GM12878 (cell line): ENCODE measurements at regions not wholly inside any gene's neighbourhood (a gene's known extent, or its start where the extent isn't known, plus 50 kb on each side); places are given as distances from the start of the nearest gene placed in this dataset.

Source experiments
- ATAC-seq: fragments of 200-7000 bp; cut with Tn5 transposase; 3 replicates; pipeline ENCODE4 v1.9.1; 2020; ENCODE audit warnings: mild to moderate bottlenecking, moderate library complexity
- BruUV-seq: library from RNA; stranded (reverse); fragments of 400-500 nt; replicated peaks from 2 replicates; lab custom pipeline; 2021; lab: Mats Ljungman, UMichigan
- CTCF ChIA-PET: fragments of 300-600 bp; sonication (Branson Sonifier 250); formaldehyde crosslinking; extraction: SDS; loops from one replicate; lab custom pipeline; 2021; ENCODE audit warnings: inconsistent platforms; lab: Yijun Ruan, JAX
- POLR2A ChIA-PET: fragments of 350-600 bp; formaldehyde crosslinking; extraction: SDS; loops from one replicate; lab custom pipeline; 2021; ENCODE audit warnings: inconsistent platforms; lab: Charles Lee
- RAD21 ChIA-PET: fragments of 300-600 bp; sonication (Branson Sonifier 250); formaldehyde crosslinking; loops from one replicate; lab custom pipeline; 2023; ENCODE audit warnings: antibody characterized with exemption; ENCODE audit not compliant: unreplicated experiment; lab: Charles Lee
- SMC1A ChIA-PET: fragments of 300-600 bp; sonication (Branson Sonifier 250); formaldehyde crosslinking; loops from one replicate; lab custom pipeline; 2023; ENCODE audit not compliant: unreplicated experiment, uncharacterized antibody; lab: Charles Lee
- DNase-seq: peaks from one replicate; pipeline ENCODE4 v3.0.0-alpha.2; 2011; ENCODE audit warnings: low read depth, low spot score
- FAIRE-seq: peaks from 3 replicates; lab custom pipeline; 2011; peaks lifted over from hg19 to GRCh38; lab: Jason Lieb, UNC
- H2AFZ ChIP-seq: 2 replicates; pipeline ENCODE4 v1.6.0; 2011; ENCODE audit warnings: low read depth, low read length, control low read depth; ENCODE audit not compliant: control insufficient read depth
- H3K27ac ChIP-seq: 2 replicates; pipeline ENCODE4 v1.5.1; 2011; ENCODE audit warnings: control low read depth; ENCODE audit not compliant: control insufficient read depth, insufficient read depth
- H3K27me3 ChIP-seq, 2 experiments: replicated peaks in 1 of 2; 2 replicates each; pipeline versions ENCODE4 v1.6.0 to v1.6.1; 2011; ENCODE audit warnings: low read length in 1 of 2; ENCODE audit not compliant: control insufficient read depth in 2 of 2, insufficient read depth in 2 of 2
- H3K36me3 ChIP-seq, 2 experiments: 2 replicates each; pipeline ENCODE4 v1.5.1; 2011; ENCODE audit warnings: low read length in 1 of 2; ENCODE audit not compliant: control insufficient read depth in 2 of 2, insufficient read depth in 2 of 2
- H3K4me1 ChIP-seq: 2 replicates; pipeline ENCODE4 v1.6.1; 2011; ENCODE audit warnings: mild to moderate bottlenecking, low read length, moderate library complexity, mixed read lengths; ENCODE audit not compliant: control insufficient read depth, insufficient read depth
- H3K4me2 ChIP-seq: 2 replicates; pipeline ENCODE4 v1.6.0; 2011; ENCODE audit warnings: control low read depth; ENCODE audit not compliant: control insufficient read depth, insufficient read depth
- H3K4me3 ChIP-seq: fragments of 200-600 bp; sonication (generic); 2 replicates; pipeline ENCODE4 v1.5.1; 2016
- H3K79me2 ChIP-seq: 2 replicates; pipeline ENCODE4 v1.6.0; 2011; ENCODE audit warnings: low read length; ENCODE audit not compliant: control insufficient read depth, insufficient read depth
- H3K9ac ChIP-seq: 2 replicates; pipeline ENCODE4 v1.8.0; 2011; ENCODE audit warnings: low read length, control low read depth, mixed read lengths; ENCODE audit not compliant: control insufficient read depth, insufficient read depth
- H3K9me3 ChIP-seq: replicated peaks from 3 replicates; pipeline ENCODE4 v1.5.1; 2011; ENCODE audit warnings: mild to moderate bottlenecking, low read length; ENCODE audit not compliant: control insufficient read depth, insufficient read depth
- H4K20me1 ChIP-seq: 2 replicates; pipeline ENCODE4 v1.6.0; 2011; ENCODE audit not compliant: control insufficient read depth, insufficient read depth
- ATF3 ChIP-seq: IDR thresholded peaks from 2 replicates; pipeline ENCODE4 v1.6.1; 2011; ENCODE audit warnings: low read depth, mild to moderate bottlenecking, low read length, moderate library complexity, borderline replicate concordance; ENCODE audit errors: extremely low read depth
- BRCA1 ChIP-seq: IDR thresholded peaks from 2 replicates; pipeline ENCODE4 v1.6.1; 2011; ENCODE audit warnings: low read depth, low read length, improper control_type of control experiment
- CEBPZ ChIP-seq: fragments of 150-350 bp; IDR thresholded peaks from 2 replicates; pipeline ENCODE4 v1.6.1; 2016; ENCODE audit warnings: low read depth, low read length
- E2F4 ChIP-seq: IDR thresholded peaks from 2 replicates; pipeline ENCODE4 v1.6.1; 2012; ENCODE audit warnings: low read depth, low read length, improper control_type of control experiment
- ETV6 ChIP-seq, 2 experiments: fragments of 450-650 bp in 1 of 2; IDR thresholded peaks in 1 of 2; conservative IDR thresholded peaks in 1 of 2; 2 replicates each; pipeline ENCODE4 v1.6.1; 2014; ENCODE audit warnings: antibody characterized with exemption in 1 of 2, borderline replicate concordance in 1 of 2, low read depth in 1 of 2, mild to moderate bottlenecking in 1 of 2, moderate library complexity in 1 of 2
- EZH2 ChIP-seq: IDR thresholded peaks from 2 replicates; pipeline ENCODE4 v1.6.1; 2012; ENCODE audit warnings: low read depth, mild to moderate bottlenecking, control low read depth, inconsistent platforms, low read length, borderline replicate concordance; ENCODE audit not compliant: control insufficient read depth
- HSF1 ChIP-seq: fragments of 150-350 bp; IDR thresholded peaks from 2 replicates; pipeline ENCODE4 v1.6.1; 2014; ENCODE audit warnings: mild to moderate bottlenecking, low read depth, low read length
- POU2F2 ChIP-seq: IDR thresholded peaks from 3 replicates; pipeline ENCODE4 v1.6.1; 2011; ENCODE audit warnings: low read depth, mild to moderate bottlenecking, low read length, borderline replicate concordance
- RAD21 ChIP-seq: IDR thresholded peaks from 2 replicates; pipeline ENCODE4 v1.6.1; 2011; ENCODE audit warnings: mild to moderate bottlenecking, low read depth, low read length, moderate library complexity; ENCODE audit not compliant: insufficient read depth
- RB1 ChIP-seq: fragments of 450-650 bp; formaldehyde crosslinking; IDR thresholded peaks from 2 replicates; pipeline ENCODE4 v1.6.1; 2017; ENCODE audit warnings: mild to moderate bottlenecking, borderline replicate concordance
- SMAD5 ChIP-seq: IDR thresholded peaks from 2 replicates; pipeline ENCODE4 v1.6.1; 2016; ENCODE audit warnings: antibody characterized with exemption, low read depth
- SP1 ChIP-seq: IDR thresholded peaks from one replicate; pipeline ENCODE4 v1.6.1; 2011; ENCODE audit warnings: low read depth, low read length
- STAT1 ChIP-seq: fragments of 450-650 bp; conservative IDR thresholded peaks from 2 replicates; pipeline ENCODE4 v1.6.1; 2014; ENCODE audit warnings: antibody characterized with exemption, mild to moderate bottlenecking
- TCF3 ChIP-seq: IDR thresholded peaks from 2 replicates; pipeline ENCODE4 v1.6.1; 2012; ENCODE audit warnings: low read depth, mild to moderate bottlenecking, low read length, borderline replicate concordance; ENCODE audit not compliant: insufficient read depth
- ZBTB11 ChIP-seq: fragments of 450-650 bp; formaldehyde crosslinking; IDR thresholded peaks from 2 replicates; pipeline ENCODE4 v1.5.0; 2022; ENCODE audit warnings: mild to moderate bottlenecking, missing genetic modification characterization
- WGBS: methylation state at CpG from one replicate; pipeline ENCODE4 v1.1.6; 2016; ENCODE audit warnings: low lambda C conversion rate; ENCODE audit not compliant: insufficient replicate concordance, insufficient coverage; ENCODE audit errors: missing lambda C conversion rate; 5-methylcytosine and 5-hydroxymethylcytosine counted together
- in situ Hi-C: fragments of 300-500 bp; cut with MboI; formaldehyde crosslinking; loops from 9 replicates; pipeline ENCODE4 v1.14.3; 2018; ENCODE audit warnings: mixed read lengths
- intact Hi-C: fragments of 100-400 bp; cut with micrococcal nuclease; formaldehyde crosslinking; loops from one replicate; pipeline ENCODE4 v1.14.2; 2022; ENCODE audit not compliant: unreplicated experiment

- Histone ChIP-seq H3K4me3 (no peak overlapping the region), H3K36me3 (no peaks in the 10 kb centered on the region), H3K4me1 (no peaks in the 10 kb centered on the region), H2AFZ (no peak overlapping the region), H3K27ac (no peak overlapping the region), H4K20me1 (no peaks in the 10 kb centered on the region), H3K79me2 (no peaks in the 10 kb centered on the region), H3K4me2 (no peak overlapping the region), H3K9me3 (no peaks in the 10 kb centered on the region), H3K9ac (no peak overlapping the region), H3K27me3 (no peaks in the 10 kb centered on the region)
- BruUV-seq, result no TSS peak
- intact Hi-C loops, result no loop called here
- ChIA-PET CTCF (interaction anchor here (0.7 kb wide), 1 partner anchor 46 kb away, joined by 3 read pairs; no protein-coding TSS in a partner anchor), POLR2A (no interaction called here), RAD21 (no interaction called here), SMC1A (no interaction called here)
- FAIRE-seq (no peak), DNase-seq (no peak), ATAC-seq (no peak)
- WGBS, result 0% methylated on average over 1 of the region's 1 CpG
- in situ Hi-C loops, result no loop called here
- TF ChIP-seq TCF3, result no peak
- TF ChIP-seq BRCA1, result no peak
- TF ChIP-seq STAT1, result no peak
- TF ChIP-seq ZBTB11 (CRISPR knock-in tag), result no peak
- TF ChIP-seq POU2F2, result no peak
- TF ChIP-seq ETV6 (conservative IDR thresholded peaks at IDR 0.05 in 1 of 2, IDR thresholded peaks at IDR 0.05 in 1 of 2; ENCODE audit: borderline replicate concordance in 1 of 2, low read depth in 1 of 2), result no peak
- TF ChIP-seq SMAD5, result no peak
- no peak for TF ChIP-seq ATF3
- TF ChIP-seq RAD21, result no peak
- no peak for TF ChIP-seq RB1
- no peak for TF ChIP-seq CEBPZ
- no peak for TF ChIP-seq SP1
- TF ChIP-seq EZH2, result no peak
- TF ChIP-seq HSF1, result no peak
- TF ChIP-seq E2F4, result no peak
These were observed 395.4 kb upstream of the SLC35B3 start for GRCh38 chr6:8830794-8831193.
